T-cell (primary cell): ENCODE measurements at regions not wholly inside any gene's neighbourhood (a gene's known extent, or its start where the extent isn't known, plus 50 kb on each side); places are given as distances from the start of the nearest gene placed in this dataset.
"Not testable (repeated sequence)": the region's sequence is repeated elsewhere in the genome, so short reads cannot be mapped to it uniquely, and the experiment has no call there.

Source experiments
- ATAC-seq, 4 experiments: fragments of 200-7000 bp in 3 of 4; fragments of 150-1000 bp in 1 of 4; cut with Tn5 transposase; replicated peaks in 1 of 4; 1 replicate in 3 of 4; 2 replicates in 1 of 4; pipeline ENCODE4 v1.10.0; 2021; ENCODE audit warnings: moderate library complexity in 3 of 4, mild to moderate bottlenecking in 2 of 4, moderate number of reproducible peaks in 1 of 4
- CTCF ChIA-PET, 2 donors: fragments of 300-600 bp; sonication (Branson Sonifier 250); formaldehyde crosslinking; loops; one replicate each; lab custom pipeline; 2022; ENCODE audit warnings: antibody characterized with exemption in 2 of 2; lab: Charles Lee
- POLR2A ChIA-PET, 2 donors: fragments of 300-600 bp; sonication (Branson Sonifier 250); formaldehyde crosslinking; loops; one replicate each; lab custom pipeline; 2022; ENCODE audit warnings: antibody characterized with exemption in 2 of 2; lab: Charles Lee
- DNase-seq, 35 experiments: peaks; one replicate each; pipeline versions ENCODE4 v3.0.0 to v3.0.0-alpha.2; 2013 to 2023
- H3K27ac ChIP-seq: one replicate; pipeline ENCODE4 v1.5.1; 2013; ENCODE audit warnings: low read length
- H3K27me3 ChIP-seq, 2 experiments: replicated peaks in 1 of 2; 1 replicate in 1 of 2; 2 replicates in 1 of 2; pipeline versions ENCODE4 v1.6.1 to v1.7.0; 2013; ENCODE audit warnings: low read length in 1 of 2, mixed read lengths in 1 of 2; ENCODE audit not compliant: control insufficient read depth in 2 of 2, insufficient read depth in 2 of 2; ENCODE audit errors: extremely low read depth in 1 of 2
- H3K36me3 ChIP-seq, 2 donors: 1 replicate in 1 of 2; 2 replicates in 1 of 2; pipeline versions ENCODE4 v1.6.1 to v1.7.0; 2013; ENCODE audit warnings: low read length in 1 of 2; ENCODE audit not compliant: control insufficient read depth in 2 of 2, insufficient read depth in 1 of 2; ENCODE audit errors: extremely low read depth in 1 of 2
- H3K4me1 ChIP-seq, 2 experiments: 1 replicate in 1 of 2; 2 replicates in 1 of 2; pipeline versions ENCODE4 v1.6.1 to v1.7.0; 2013; ENCODE audit warnings: low read length in 2 of 2, mixed read lengths in 1 of 2; ENCODE audit not compliant: insufficient read depth in 2 of 2, control insufficient read depth in 1 of 2; ENCODE audit errors: extremely low read depth in 1 of 2
- H3K4me3 ChIP-seq, 2 donors: 1 replicate in 1 of 2; 2 replicates in 1 of 2; pipeline versions ENCODE4 v1.5.1 to v1.7.0; 2013; ENCODE audit warnings: mild to moderate bottlenecking in 2 of 2, low read length in 1 of 2, moderate library complexity in 1 of 2; ENCODE audit not compliant: control insufficient read depth in 1 of 2; ENCODE audit errors: extremely low read depth in 1 of 2
- H3K9me3 ChIP-seq: 2 replicates; pipeline ENCODE4 v1.7.0; 2013
- H3K27ac Mint-ChIP-seq, 2 donors: one replicate each; pipeline ENCODE4 v1.8.0; 2020 to 2021; ENCODE audit warnings: mild to moderate bottlenecking in 2 of 2, mixed read lengths in 2 of 2
- H3K27me3 Mint-ChIP-seq, 2 donors: one replicate each; pipeline ENCODE4 v1.8.0; 2021 to 2022; ENCODE audit warnings: mixed read lengths in 2 of 2
- H3K36me3 Mint-ChIP-seq: one replicate; pipeline ENCODE4 v1.8.0; 2021; ENCODE audit warnings: mixed read lengths
- H3K4me1 Mint-ChIP-seq, 3 donors: one replicate each; pipeline ENCODE4 v1.8.0; 2020 to 2022; ENCODE audit warnings: mixed read lengths in 3 of 3, mild to moderate bottlenecking in 1 of 3
- H3K4me3 Mint-ChIP-seq, 3 donors: one replicate each; pipeline ENCODE4 v1.8.0; 2020 to 2022; ENCODE audit warnings: mild to moderate bottlenecking in 3 of 3, mixed read lengths in 3 of 3, moderate library complexity in 3 of 3
- H3K9me3 Mint-ChIP-seq, 3 donors: one replicate each; pipeline ENCODE4 v1.8.0; 2020 to 2022; ENCODE audit warnings: mixed read lengths in 3 of 3
- WGBS: methylation state at CpG from one replicate; pipeline ENCODE4 v1.1.5; 2013; ENCODE audit warnings: missing lambda C conversion rate; ENCODE audit not compliant: insufficient coverage; 5-methylcytosine and 5-hydroxymethylcytosine counted together

- DNase-seq (no peak), ATAC-seq (no peak)
- no peaks in the 10 kb centered on the region for H3K9me3 ChIP-seq
- Mint-ChIP-seq H3K27me3 (no peaks in the 10 kb centered on the region), H3K4me3 (no peak overlapping the region), H3K27ac (no peak overlapping the region), H3K4me1 (no peaks in the 10 kb centered on the region), H3K9me3 (peaks cover 3 to 21% (median 11%) of the 10 kb centered on the region in 3 donors), H3K36me3 (no peaks in the 10 kb centered on the region)
- H3K4me3 ChIP-seq, result no peak overlapping the region
- H3K27ac ChIP-seq, result no peak overlapping the region
- H3K27me3 ChIP-seq, result no peaks in the 10 kb centered on the region
- H3K36me3 ChIP-seq, result no peaks in the 10 kb centered on the region
- no peaks in the 10 kb centered on the region for H3K4me1 ChIP-seq
- ChIA-PET POLR2A (interaction anchor here in 1 of 2 donors (0.7 kb wide), 1 partner anchor 34 kb away, joined by 5 read pairs; no protein-coding TSS in a partner anchor), CTCF (no interaction called here)
Measured at GRCh38 chr6:84569882-84570281, 194.5 kb downstream of the TBX18 start.

- Histone ChIP-seq H3K4me3 (no peak overlapping the region), H3K27ac (no peak overlapping the region), H3K9me3 (no peaks in the 10 kb centered on the region), H3K4me1 (no peaks in the 10 kb centered on the region), H3K36me3 (no peaks in the 10 kb centered on the region), H3K27me3 (no peaks in the 10 kb centered on the region)
- H3K4me3 Mint-ChIP-seq, result no peak overlapping the region
- H3K27ac Mint-ChIP-seq, result no peak overlapping the region
- no peak for DNase-seq
- H3K36me3 Mint-ChIP-seq, result no peaks in the 10 kb centered on the region
- CTCF ChIA-PET, result interaction anchor here (0.6 to 0.7 kb wide), 2 partner anchors 622 to 779 kb away, joined by 4 to 5 read pairs; no protein-coding TSS in a partner anchor
- POLR2A ChIA-PET, result no interaction called here
- H3K4me1 Mint-ChIP-seq, result no peaks in the 10 kb centered on the region
- H3K27me3 Mint-ChIP-seq, result no peaks in the 10 kb centered on the region
- H3K9me3 Mint-ChIP-seq, result peaks cover 6 to 24% (median 17%) of the 10 kb centered on the region in 3 donors
- ATAC-seq, result no peak
Measured at GRCh38 chr6:84568971-84569370, 195.4 kb downstream of the TBX18 start.

DNA sequence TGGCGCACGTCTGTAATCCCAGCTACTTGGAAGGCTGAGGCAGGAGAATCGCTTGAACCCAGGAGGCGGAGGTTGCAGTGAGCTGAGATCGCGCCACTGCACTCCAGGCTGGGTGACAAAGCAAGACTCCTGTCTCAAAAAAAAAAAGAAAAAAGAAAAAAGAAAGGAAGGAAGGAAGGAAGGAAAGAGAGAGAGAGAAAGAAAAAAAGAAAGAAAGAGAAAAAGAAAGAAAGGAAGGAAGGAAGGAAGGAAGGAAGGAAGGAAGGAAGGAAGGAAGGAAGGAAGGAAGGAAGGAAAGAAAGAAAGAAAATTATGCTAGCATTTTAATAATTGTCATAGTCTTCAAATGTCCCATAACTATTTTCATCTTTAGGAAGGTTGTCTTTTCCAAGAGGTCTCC, 198.7 kb downstream of the TBX18 start:
- WGBS, result 100% methylated on average over 4 of the region's 6 CpGs
- POLR2A ChIA-PET, H3K4me3 ChIP-seq, H3K27me3 Mint-ChIP-seq, CTCF ChIA-PET, H3K4me1 ChIP-seq, DNase-seq, H3K27me3 ChIP-seq, H3K36me3 Mint-ChIP-seq, ATAC-seq, H3K4me1 Mint-ChIP-seq, H3K4me3 Mint-ChIP-seq, H3K36me3 ChIP-seq, H3K27ac Mint-ChIP-seq, H3K9me3 ChIP-seq, H3K27ac ChIP-seq: not testable (repeated sequence)
- H3K9me3 Mint-ChIP-seq, result peaks cover 6 to 27% (median 27%) of the 10 kb centered on the region in 3 donors

- no peaks in the 10 kb centered on the region for H3K36me3 Mint-ChIP-seq
- no peaks in the 10 kb centered on the region for H3K27me3 Mint-ChIP-seq
- H3K9me3 Mint-ChIP-seq, result peaks cover 9 to 19% (median 9%) of the 10 kb centered on the region in 3 donors
- ChIA-PET POLR2A (no interaction called here), CTCF (no interaction called here)
- DNase-seq, result no peak
- no peak for ATAC-seq
- 90% methylated on average over 3 of the region's 9 CpGs for WGBS
- no peak overlapping the region for H3K4me3 ChIP-seq
- H3K36me3 ChIP-seq, result no peaks in the 10 kb centered on the region
- H3K9me3 ChIP-seq, result no peaks in the 10 kb centered on the region
- no peaks in the 10 kb centered on the region for H3K4me1 ChIP-seq
- no peak overlapping the region for H3K4me3 Mint-ChIP-seq
- H3K27me3 ChIP-seq, result no peaks in the 10 kb centered on the region
- no peak overlapping the region for H3K27ac ChIP-seq
- no peak overlapping the region for H3K27ac Mint-ChIP-seq
- H3K4me1 Mint-ChIP-seq, result no peaks in the 10 kb centered on the region
Measured at GRCh38 chr6:84560436-84561390, 203.7 kb downstream of the TBX18 start.

DNA sequence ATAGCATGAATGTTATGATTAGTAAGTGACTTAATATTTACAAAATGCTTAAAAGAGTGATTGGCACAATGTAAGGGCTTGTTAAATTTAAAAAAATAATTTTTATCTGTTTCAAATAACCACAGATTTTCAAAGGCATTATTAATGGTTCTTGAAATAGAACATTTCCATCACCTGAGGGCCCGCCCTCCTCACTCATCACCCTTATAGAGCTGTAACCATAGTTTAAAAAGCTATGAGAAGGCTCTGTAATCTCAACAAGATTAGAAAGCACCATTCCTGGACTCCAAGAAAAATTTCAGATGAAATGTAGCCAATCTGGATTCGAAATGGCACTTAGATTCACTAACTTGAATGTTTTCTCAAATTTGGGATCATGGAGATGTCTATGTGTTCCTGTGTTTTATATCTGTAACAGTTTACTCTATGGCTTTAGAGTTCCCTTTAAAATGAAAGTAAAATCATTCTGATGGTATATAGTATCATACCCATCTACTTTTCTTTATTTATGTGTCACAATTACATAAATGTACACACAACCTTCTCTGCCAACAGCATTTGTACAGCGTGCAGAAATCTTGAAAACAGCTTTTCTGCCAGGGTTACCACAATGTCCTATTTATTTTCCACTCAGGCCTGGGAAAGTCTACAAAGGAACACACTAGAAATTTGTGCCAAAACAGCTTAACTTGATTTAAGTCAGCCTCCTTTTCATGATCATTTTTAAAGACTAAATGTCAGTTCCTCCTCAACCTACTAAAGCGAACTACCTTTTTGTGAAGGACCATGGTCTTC, 207.7 kb downstream of the TBX18 start:
- Histone ChIP-seq H3K27me3 (no peaks in the 10 kb centered on the region), H3K9me3 (no peaks in the 10 kb centered on the region), H3K4me3 (no peak overlapping the region), H3K36me3 (no peaks in the 10 kb centered on the region), H3K27ac (no peak overlapping the region), H3K4me1 (no peaks in the 10 kb centered on the region)
- 40% methylated on average over 2 of the region's 4 CpGs for WGBS
- Mint-ChIP-seq H3K27ac (no peak overlapping the region), H3K27me3 (no peaks in the 10 kb centered on the region), H3K4me3 (no peak overlapping the region), H3K36me3 (no peaks in the 10 kb centered on the region), H3K9me3 (peaks cover 4 to 10% (median 6%) of the 10 kb centered on the region in 3 donors), H3K4me1 (no peaks in the 10 kb centered on the region)
- ChIA-PET CTCF (no interaction called here), POLR2A (no interaction called here)
- DNase-seq (no peak), ATAC-seq (no peak)

DNA sequence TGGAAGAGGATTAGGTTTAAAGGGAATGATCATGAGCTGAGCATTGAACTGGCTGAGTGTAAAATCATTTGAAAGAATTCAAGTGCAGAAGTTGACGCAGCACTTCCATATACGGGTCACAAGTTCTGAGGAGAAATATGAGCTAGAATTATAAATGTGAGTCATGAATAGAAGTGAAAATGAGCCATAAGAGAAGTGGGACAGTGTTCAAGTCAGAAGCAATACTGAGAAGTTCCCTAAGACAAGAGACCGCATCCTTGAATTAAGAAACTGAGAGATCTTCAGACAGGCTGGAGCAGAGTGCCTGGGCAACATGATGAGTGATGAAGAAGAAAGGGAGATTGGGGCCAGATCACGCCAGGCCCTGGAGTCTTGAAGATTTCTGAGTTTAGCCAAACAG, 209.7 kb downstream of the TBX18 start:
- WGBS, result 76% methylated on average over 4 of the region's 4 CpGs
- H3K27ac Mint-ChIP-seq, result no peak overlapping the region
- peaks cover 10 to 15% (median 11%) of the 10 kb centered on the region in 3 donors for H3K9me3 Mint-ChIP-seq
- Histone ChIP-seq H3K27me3 (no peaks in the 10 kb centered on the region), H3K4me3 (no peak overlapping the region), H3K4me1 (no peaks in the 10 kb centered on the region), H3K27ac (no peak overlapping the region), H3K9me3 (no peaks in the 10 kb centered on the region), H3K36me3 (no peaks in the 10 kb centered on the region)
- H3K27me3 Mint-ChIP-seq, result no peaks in the 10 kb centered on the region
- ChIA-PET POLR2A (no interaction called here), CTCF (no interaction called here)
- H3K4me3 Mint-ChIP-seq, result no peak overlapping the region
- H3K4me1 Mint-ChIP-seq, result no peaks in the 10 kb centered on the region
- ATAC-seq, result no peak
- DNase-seq, result no peak
- no peaks in the 10 kb centered on the region for H3K36me3 Mint-ChIP-seq
